SK-N-SH treated with all-trans-retinoic acid at 6 μM for 48 hours (cell line): ENCODE measurements at regions not wholly inside any gene's neighbourhood (a gene's known extent, or its start where the extent isn't known, plus 50 kb on each side); places are given as distances from the start of the nearest gene placed in this dataset.

Source experiments
- ARNTL ChIP-seq: fragments of 450-650 bp; formaldehyde crosslinking; IDR thresholded peaks from 2 replicates; pipeline ENCODE4 v1.5.0; 2020; ENCODE audit warnings: low read depth, mild to moderate bottlenecking, moderate library complexity, borderline replicate concordance
- BACH2 ChIP-seq: fragments of 250-450 bp; sonication (Bioruptor Pico); IDR thresholded peaks from 2 replicates; pipeline ENCODE4 v1.9.0; 2021; ENCODE audit warnings: mild to moderate bottlenecking, borderline replicate concordance
- CREB5 ChIP-seq: fragments of 250-450 bp; sonication (Bioruptor Pico); IDR thresholded peaks from 2 replicates; pipeline ENCODE4 v1.5.1; 2020; ENCODE audit warnings: low read depth, mild to moderate bottlenecking, moderate library complexity
- CSDC2 ChIP-seq: fragments of 250-450 bp; sonication (Bioruptor Pico); IDR thresholded peaks from 2 replicates; pipeline ENCODE4 v1.5.0; 2020; ENCODE audit warnings: mild to moderate bottlenecking, moderate library complexity
- ESRRG ChIP-seq: fragments of 250-450 bp; sonication (Bioruptor Pico); IDR thresholded peaks from 2 replicates; pipeline ENCODE4 v1.6.1; 2021; ENCODE audit warnings: mild to moderate bottlenecking
- GLIS3 ChIP-seq: fragments of 250-450 bp; sonication (Bioruptor Pico); IDR thresholded peaks from 2 replicates; pipeline ENCODE4 v1.5.0; 2020; ENCODE audit warnings: mild to moderate bottlenecking, moderate library complexity
- OSR1 ChIP-seq: fragments of 250-450 bp; sonication (Bioruptor Pico); IDR thresholded peaks from 2 replicates; pipeline ENCODE4 v1.8.0; 2022; ENCODE audit warnings: moderate library complexity, mild to moderate bottlenecking, inconsistent platforms
- PATZ1 ChIP-seq: fragments of 250-450 bp; sonication (Bioruptor Pico); IDR thresholded peaks from 2 replicates; pipeline ENCODE4 v1.8.0; 2020; ENCODE audit warnings: mild to moderate bottlenecking, moderate library complexity, borderline replicate concordance
- RARB ChIP-seq: fragments of 250-450 bp; sonication (Bioruptor Pico); IDR thresholded peaks from 2 replicates; pipeline ENCODE4 v1.8.0; 2021; ENCODE audit warnings: mild to moderate bottlenecking, moderate library complexity
- TOX ChIP-seq: fragments of 250-450 bp; sonication (Bioruptor Pico); IDR thresholded peaks from 2 replicates; pipeline ENCODE4 v1.8.0; 2021; ENCODE audit warnings: mild to moderate bottlenecking, moderate library complexity, borderline replicate concordance

GRCh38 chr12:113667095-113667494 is 195.4 kb upstream of the LHX5 start:
- TF ChIP-seq OSR1 (CRISPR knock-in tag) (no peak), ARNTL (no peak), BACH2 (CRISPR knock-in tag) (no peak), RARB (no peak), PATZ1 (CRISPR knock-in tag) (no peak), GLIS3 (CRISPR knock-in tag) (no peak), CSDC2 (CRISPR knock-in tag) (no peak), ESRRG (no peak), TOX (CRISPR knock-in tag) (no peak), CREB5 (CRISPR knock-in tag) (no peak)
